A673 (cell line): ENCODE measurements at regions not wholly inside any gene's neighbourhood (a gene's known extent, or its start where the extent isn't known, plus 50 kb on each side); places are given as distances from the start of the nearest gene placed in this dataset.

Source experiments
- BruUV-seq: library from RNA; stranded (reverse); fragments of 400-500 nt; replicated peaks from 2 replicates; lab custom pipeline; 2021; lab: Mats Ljungman, UMichigan
- CTCF ChIA-PET: fragments of 300-600 bp; sonication (Branson Sonifier 250); formaldehyde crosslinking; loops from one replicate; lab custom pipeline; 2022; ENCODE audit warnings: antibody characterized with exemption; lab: Charles Lee
- POLR2A ChIA-PET: fragments of 300-600 bp; sonication (Branson Sonifier 250); formaldehyde crosslinking; loops from one replicate; lab custom pipeline; 2022; ENCODE audit warnings: antibody characterized with exemption; ENCODE audit not compliant: low non-redundant PET; lab: Charles Lee
- DNase-seq: peaks from one replicate; pipeline ENCODE4 v3.0.0-alpha.2; 2015; ENCODE audit warnings: low spot score
- H3K27ac ChIP-seq: fragments of 200-600 bp; sonication (generic); 2 replicates; pipeline ENCODE4 v1.5.1; 2016; ENCODE audit warnings: mixed run types, low read depth, mild to moderate bottlenecking, mixed read lengths, antibody characterized with exemption, low read length; ENCODE audit not compliant: poor library complexity, severe bottlenecking
- H3K27me3 ChIP-seq: fragments of 200-600 bp; sonication (generic); replicated peaks from 2 replicates; pipeline ENCODE4 v1.6.1; 2017; ENCODE audit warnings: mixed run types, low read depth, mild to moderate bottlenecking, mixed read lengths, antibody characterized with exemption, low read length; ENCODE audit not compliant: insufficient read depth, poor library complexity
- H3K36me3 ChIP-seq: fragments of 200-600 bp; sonication (generic); 2 replicates; pipeline ENCODE4 v1.6.1; 2016; ENCODE audit warnings: mixed run types, mild to moderate bottlenecking, mixed read lengths, antibody characterized with exemption, low read length; ENCODE audit not compliant: insufficient read depth, poor library complexity, severe bottlenecking
- H3K4me1 ChIP-seq: fragments of 200-600 bp; sonication (generic); 2 replicates; pipeline ENCODE4 v1.6.1; 2017; ENCODE audit warnings: mixed run types, mild to moderate bottlenecking, mixed read lengths, antibody characterized with exemption, low read length; ENCODE audit not compliant: insufficient read depth, poor library complexity, severe bottlenecking
- H3K4me3 ChIP-seq: fragments of 200-600 bp; sonication (generic); 2 replicates; pipeline ENCODE4 v1.5.1; 2016; ENCODE audit warnings: low read depth, mixed run types, mild to moderate bottlenecking, mixed read lengths, low read length; ENCODE audit not compliant: poor library complexity, severe bottlenecking
- H3K9me3 ChIP-seq: fragments of 200-600 bp; sonication (generic); 2 replicates; pipeline ENCODE4 v1.6.1; 2016; ENCODE audit warnings: mixed run types, low read depth, mild to moderate bottlenecking, mixed read lengths, antibody characterized with exemption, low read length; ENCODE audit not compliant: poor library complexity, severe bottlenecking
- EZH2 ChIP-seq: fragments of 200-600 bp; sonication (generic); IDR thresholded peaks from 2 replicates; pipeline ENCODE4 v1.6.1; 2017; ENCODE audit warnings: borderline replicate concordance, low read depth, mild to moderate bottlenecking, mixed read lengths, antibody characterized with exemption, low read length; ENCODE audit not compliant: poor library complexity, severe bottlenecking
- intact Hi-C: fragments of 100-400 bp; cut with micrococcal nuclease; formaldehyde crosslinking; loops from one replicate; pipeline ENCODE4 v1.10.0; 2022; ENCODE audit not compliant: unreplicated experiment
- TF ChIP-seq, protein P1 (sequence below): fragments of 300-800, 200-600 bp; sonication (generic); conservative IDR thresholded peaks from 2 replicates; pipeline ENCODE4 v1.5.1; 2017; ENCODE audit warnings: low read depth, mild to moderate bottlenecking, antibody characterized with exemption, low read length, moderate library complexity, mixed read lengths

DNA sequence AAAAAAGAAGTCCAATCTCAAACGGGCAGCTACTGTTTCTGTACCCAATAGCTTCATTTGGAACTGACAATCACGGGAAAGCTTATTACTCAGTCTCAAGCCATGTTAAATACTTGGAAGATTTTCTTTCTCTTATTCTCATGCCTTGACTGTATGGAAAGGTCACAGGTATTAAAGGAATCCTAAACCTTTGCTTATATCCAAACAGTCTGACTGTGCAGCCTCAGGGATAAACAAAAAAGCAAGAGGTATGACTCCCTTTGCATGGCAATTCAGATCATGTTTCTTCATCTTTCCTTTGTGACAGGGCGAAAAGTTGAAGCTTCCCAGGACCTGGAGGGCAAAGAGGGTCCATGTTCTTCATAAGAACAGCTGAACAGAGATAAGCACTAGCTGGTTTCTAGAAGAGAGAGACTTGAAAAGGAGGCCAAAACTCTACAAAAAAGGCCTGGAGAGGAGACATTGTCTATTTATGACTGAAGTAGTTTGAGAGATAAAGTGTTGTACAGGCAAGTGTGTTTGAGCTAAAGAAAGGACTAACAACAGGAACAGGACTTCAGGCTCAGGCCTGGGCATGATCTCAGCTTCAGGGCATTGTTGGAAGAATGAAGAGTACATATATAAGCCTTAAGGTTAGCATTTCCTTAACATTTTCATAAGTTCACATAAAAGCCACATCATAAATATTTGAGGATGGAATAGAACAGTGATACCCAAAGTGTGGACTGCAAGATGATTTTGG is 231.0 kb upstream of the THRB start:
- Histone ChIP-seq H3K9me3 (no peaks in the 10 kb centered on the region), H3K27me3 (no peaks in the 10 kb centered on the region), H3K27ac (no peak overlapping the region), H3K36me3 (no peaks in the 10 kb centered on the region), H3K4me3 (no peak overlapping the region), H3K4me1 (no peaks in the 10 kb centered on the region)
- BruUV-seq, result no TSS peak
- DNase-seq, result no peak
- CTCF ChIA-PET, result no interaction called here
- intact Hi-C loops, result no loop called here
- POLR2A ChIA-PET, result interaction anchor here (0.7 kb wide), 1 partner anchor 224 kb away, joined by 9 read pairs; no protein-coding TSS in a partner anchor
- TF ChIP-seq, protein P1, sequence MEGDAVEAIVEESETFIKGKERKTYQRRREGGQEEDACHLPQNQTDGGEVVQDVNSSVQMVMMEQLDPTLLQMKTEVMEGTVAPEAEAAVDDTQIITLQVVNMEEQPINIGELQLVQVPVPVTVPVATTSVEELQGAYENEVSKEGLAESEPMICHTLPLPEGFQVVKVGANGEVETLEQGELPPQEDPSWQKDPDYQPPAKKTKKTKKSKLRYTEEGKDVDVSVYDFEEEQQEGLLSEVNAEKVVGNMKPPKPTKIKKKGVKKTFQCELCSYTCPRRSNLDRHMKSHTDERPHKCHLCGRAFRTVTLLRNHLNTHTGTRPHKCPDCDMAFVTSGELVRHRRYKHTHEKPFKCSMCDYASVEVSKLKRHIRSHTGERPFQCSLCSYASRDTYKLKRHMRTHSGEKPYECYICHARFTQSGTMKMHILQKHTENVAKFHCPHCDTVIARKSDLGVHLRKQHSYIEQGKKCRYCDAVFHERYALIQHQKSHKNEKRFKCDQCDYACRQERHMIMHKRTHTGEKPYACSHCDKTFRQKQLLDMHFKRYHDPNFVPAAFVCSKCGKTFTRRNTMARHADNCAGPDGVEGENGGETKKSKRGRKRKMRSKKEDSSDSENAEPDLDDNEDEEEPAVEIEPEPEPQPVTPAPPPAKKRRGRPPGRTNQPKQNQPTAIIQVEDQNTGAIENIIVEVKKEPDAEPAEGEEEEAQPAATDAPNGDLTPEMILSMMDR, result no peak
- no peak for TF ChIP-seq EZH2

DNA sequence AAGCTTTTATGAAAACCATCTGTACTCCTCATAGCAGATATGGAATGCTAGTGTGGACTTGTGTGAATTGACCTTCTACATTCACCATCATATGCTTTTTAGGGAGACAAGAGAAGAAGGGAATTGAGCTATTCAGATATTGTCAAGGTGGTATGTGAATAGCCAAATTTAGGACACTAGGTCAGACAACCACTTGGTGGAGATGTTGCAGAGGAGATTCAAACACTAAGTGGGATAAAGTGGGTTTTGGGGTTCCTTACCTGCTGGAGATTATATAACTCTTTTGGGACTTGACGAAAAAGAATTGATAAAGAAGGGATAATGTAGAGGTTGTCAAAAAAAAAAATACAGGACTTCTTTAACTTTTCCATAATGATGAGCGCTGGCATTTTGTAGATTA is 231.8 kb upstream of the THRB start:
- TF ChIP-seq EZH2, result no peak
- TF ChIP-seq, protein P1, result no peak
- no TSS peak for BruUV-seq
- Histone ChIP-seq H3K27me3 (no peaks in the 10 kb centered on the region), H3K36me3 (no peaks in the 10 kb centered on the region), H3K9me3 (no peaks in the 10 kb centered on the region), H3K4me3 (no peak overlapping the region), H3K4me1 (no peaks in the 10 kb centered on the region), H3K27ac (no peak overlapping the region)
- intact Hi-C loops, result no loop called here
- no peak for DNase-seq
- ChIA-PET POLR2A (interaction anchor here (0.7 kb wide), 1 partner anchor 224 kb away, joined by 9 read pairs; no protein-coding TSS in a partner anchor), CTCF (no interaction called here)

DNA sequence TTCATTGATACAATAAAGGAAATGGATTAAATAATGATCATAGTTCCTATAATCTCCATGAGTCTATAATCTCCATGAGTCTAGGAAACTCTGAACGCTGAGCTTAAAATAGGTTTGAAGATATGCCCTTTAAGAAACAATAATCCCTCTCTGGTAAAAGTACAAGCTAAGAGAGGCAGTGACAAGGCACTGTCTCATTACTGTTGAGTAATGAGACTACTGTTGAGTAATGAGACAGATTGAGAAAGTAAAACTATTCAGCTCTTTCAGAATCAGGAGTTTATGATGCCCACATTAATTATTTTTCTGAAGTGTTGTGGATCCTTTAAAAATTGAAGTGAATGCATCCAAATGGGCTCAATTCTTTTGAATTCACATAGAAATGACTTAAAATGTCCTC is 235.5 kb upstream of the THRB start:
- ChIA-PET POLR2A (no interaction called here), CTCF (no interaction called here)
- Histone ChIP-seq H3K27ac (no peak overlapping the region), H3K27me3 (no peaks in the 10 kb centered on the region), H3K4me1 (no peaks in the 10 kb centered on the region), H3K4me3 (no peak overlapping the region), H3K9me3 (no peaks in the 10 kb centered on the region), H3K36me3 (no peaks in the 10 kb centered on the region)
- BruUV-seq, result no TSS peak
- DNase-seq, result no peak
- no peak for TF ChIP-seq EZH2
- TF ChIP-seq, protein P1, result no peak
- intact Hi-C loops, result no loop called here
